NCI-H187 treated with DMSO at 0.1 percent for 48 hours (cell line): ENCODE measurements at regions not wholly inside any gene's neighbourhood (a gene's known extent, or its start where the extent isn't known, plus 50 kb on each side); places are given as distances from the start of the nearest gene placed in this dataset.
"Not testable (repeated sequence)": the region's sequence is repeated elsewhere in the genome, so short reads cannot be mapped to it uniquely, and the experiment has no call there.

Experiments used
- DNase-seq: peaks from one replicate; lab custom pipeline; 2025; lab: John Stamatoyannopoulos, UW

GRCh38 chr6:40152196-40152595 is 217.9 kb upstream of the MOCS1 start:
- no peak for DNase-seq

GRCh38 chr6:40148882-40149573 is 214.8 kb upstream of the MOCS1 start:
- no peak for DNase-seq

- DNase-seq: no peak
Measured at GRCh38 chr6:40146902-40147301, 212.6 kb upstream of the MOCS1 start.

GRCh38 chr6:40139447-40139846 is 205.2 kb upstream of the MOCS1 start:
- no peak for DNase-seq

GRCh38 chr6:40138273-40138720 is 204.0 kb upstream of the MOCS1 start:
- DNase-seq: no peak

- no peak for DNase-seq
Measured at GRCh38 chr6:40135491-40136072, 201.3 kb upstream of the MOCS1 start.

GRCh38 chr6:40133981-40134380 is 199.7 kb upstream of the MOCS1 start:
- DNase-seq: not testable (repeated sequence)

- DNase-seq: no peak
Measured at GRCh38 chr6:40131675-40132074, 197.4 kb upstream of the MOCS1 start.

GRCh38 chr6:40128127-40128526 is 193.9 kb upstream of the MOCS1 start:
- no peak for DNase-seq

GRCh38 chr6:40125680-40126394 is 191.6 kb upstream of the MOCS1 start:
- no peak for DNase-seq

- DNase-seq: no peak
Measured at GRCh38 chr6:40124924-40125323, 190.7 kb upstream of the MOCS1 start.

- DNase-seq: no peak
Measured at GRCh38 chr6:40116832-40117231, 182.6 kb upstream of the MOCS1 start.

- no peak for DNase-seq
Measured at GRCh38 chr6:40112350-40112749, 178.1 kb upstream of the MOCS1 start.

- DNase-seq: no peak
Measured at GRCh38 chr6:40108736-40109135, 174.5 kb upstream of the MOCS1 start.

GRCh38 chr6:40106840-40107239 is 172.6 kb upstream of the MOCS1 start:
- DNase-seq: no peak

GRCh38 chr6:40098774-40099173 is 164.5 kb upstream of the MOCS1 start:
- DNase-seq: no peak

GRCh38 chr6:40097590-40097989 is 163.3 kb upstream of the MOCS1 start:
- no peak for DNase-seq

GRCh38 chr6:40083141-40083920 is 149.1 kb upstream of the MOCS1 start:
- no peak for DNase-seq

- no peak for DNase-seq
Measured at GRCh38 chr6:40082278-40083043, 148.2 kb upstream of the MOCS1 start.

- DNase-seq: no peak
Measured at GRCh38 chr6:40077736-40078135, 143.5 kb upstream of the MOCS1 start.

GRCh38 chr6:40077315-40077714 is 143.1 kb upstream of the MOCS1 start:
- DNase-seq: no peak
